OCI-LY3 (cell line): ENCODE measurements at regions not wholly inside any gene's neighbourhood (a gene's known extent, or its start where the extent isn't known, plus 50 kb on each side); places are given as distances from the start of the nearest gene placed in this dataset.

Source experiments
- H2AFZ ChIP-seq: fragments of 200-600, 300-600 bp; shearing (Covaris generic); 2 replicates; pipeline ENCODE4 v1.6.0; 2014; ENCODE audit warnings: antibody characterized with exemption, low read depth, low read length
- H3K27ac ChIP-seq: fragments of 200-600, 300-600 bp; sonication (generic); 2 replicates; pipeline ENCODE4 v1.5.1; 2014; ENCODE audit warnings: mild to moderate bottlenecking, low read length, moderate library complexity, mixed read lengths
- H3K27me3 ChIP-seq: fragments of 200-600, 300-600 bp; sonication (generic); 2 replicates; pipeline ENCODE4 v1.6.1; 2014; ENCODE audit warnings: low read depth, low read length, mixed read lengths
- H3K36me3 ChIP-seq: fragments of 200-600, 300-600 bp; sonication (generic); replicated peaks from 2 replicates; pipeline ENCODE3; 2014; ENCODE audit warnings: low read depth, low read length, mixed read lengths
- H3K4me1 ChIP-seq: fragments of 300-600, 200-600 bp; sonication (generic); 2 replicates; pipeline ENCODE4 v1.6.1; 2014; ENCODE audit warnings: low read length, mixed read lengths
- H3K4me2 ChIP-seq: fragments of 200-600, 300-600 bp; sonication (generic); 2 replicates; pipeline ENCODE4 v1.6.1; 2014; ENCODE audit warnings: low read length, mixed read lengths
- H3K4me3 ChIP-seq: fragments of 300-600, 200-600 bp; sonication (generic); 2 replicates; pipeline ENCODE4 v1.5.1; 2014; ENCODE audit warnings: antibody characterized with exemption, mild to moderate bottlenecking, low read length, moderate library complexity
- H3K79me2 ChIP-seq: fragments of 300-600, 200-600 bp; shearing (Covaris generic); 2 replicates; pipeline ENCODE4 v1.6.1; 2014; ENCODE audit warnings: mild to moderate bottlenecking, low read length, mixed read lengths
- H3K9ac ChIP-seq: fragments of 300-600, 200-600 bp; shearing (Covaris generic); 2 replicates; pipeline ENCODE4 v1.6.0; 2014; ENCODE audit warnings: mild to moderate bottlenecking, low read length, moderate library complexity
- H3K9me3 ChIP-seq: fragments of 200-600, 300-600 bp; shearing (Covaris generic); 2 replicates; pipeline ENCODE4 v1.6.1; 2014; ENCODE audit warnings: low read length, mixed read lengths; ENCODE audit not compliant: insufficient read depth
- H4K20me1 ChIP-seq: fragments of 200-600, 300-600 bp; sonication (generic); 2 replicates; pipeline ENCODE4 v1.6.1; 2016; ENCODE audit warnings: low read length, mixed read lengths; ENCODE audit not compliant: insufficient read depth
- CTCF ChIP-seq: fragments of 200-600, 300-600 bp; sonication (generic); IDR thresholded peaks from 2 replicates; pipeline ENCODE4 v1.5.1; 2014; ENCODE audit warnings: antibody characterized with exemption, low read length, low read depth
- EZH2phosphoT487 ChIP-seq: fragments of 200-600 bp; shearing (Covaris generic); IDR thresholded peaks from 2 replicates; pipeline ENCODE4 v1.6.1; 2018; ENCODE audit warnings: antibody characterized with exemption, mixed run types, low read depth

- Histone ChIP-seq H3K36me3 (no peaks in the 10 kb centered on the region), H3K27ac (no peak overlapping the region), H3K27me3 (no peaks in the 10 kb centered on the region), H3K79me2 (no peaks in the 10 kb centered on the region), H4K20me1 (no peaks in the 10 kb centered on the region), H2AFZ (no peak overlapping the region), H3K9ac (no peak overlapping the region), H3K4me2 (no peak overlapping the region), H3K4me1 (no peaks in the 10 kb centered on the region), H3K9me3 (no peaks in the 10 kb centered on the region), H3K4me3 (no peak overlapping the region)
- no peak for TF ChIP-seq CTCF
- no peak for TF ChIP-seq EZH2phosphoT487
These were observed 577.9 kb upstream of the GCFC2 start for GRCh38 chr2:76288598-76288997.

GRCh38 chr2:76288146-76288545 is 577.4 kb upstream of the GCFC2 start:
- Histone ChIP-seq H3K9me3 (no peaks in the 10 kb centered on the region), H3K4me1 (no peaks in the 10 kb centered on the region), H3K79me2 (no peaks in the 10 kb centered on the region), H3K9ac (no peak overlapping the region), H3K36me3 (no peaks in the 10 kb centered on the region), H3K27me3 (no peaks in the 10 kb centered on the region), H2AFZ (no peak overlapping the region), H3K27ac (no peak overlapping the region), H3K4me3 (no peak overlapping the region), H3K4me2 (no peak overlapping the region), H4K20me1 (no peaks in the 10 kb centered on the region)
- no peak for TF ChIP-seq EZH2phosphoT487
- TF ChIP-seq CTCF = no peak

- Histone ChIP-seq H3K9ac (no peak overlapping the region), H3K27me3 (no peaks in the 10 kb centered on the region), H3K4me3 (no peak overlapping the region), H3K27ac (no peak overlapping the region), H4K20me1 (no peaks in the 10 kb centered on the region), H3K36me3 (no peaks in the 10 kb centered on the region), H3K4me1 (peaks cover 5% of the 10 kb centered on the region), H3K79me2 (no peaks in the 10 kb centered on the region), H2AFZ (no peak overlapping the region), H3K4me2 (no peak overlapping the region), H3K9me3 (no peaks in the 10 kb centered on the region)
- TF ChIP-seq CTCF (no peak), EZH2phosphoT487 (no peak)
These were observed 572.6 kb upstream of the GCFC2 start for GRCh38 chr2:76283350-76283749.

- no peaks in the 10 kb centered on the region for H3K27me3 ChIP-seq
- H3K4me1 ChIP-seq = peaks cover 5% of the 10 kb centered on the region
- H3K36me3 ChIP-seq = no peaks in the 10 kb centered on the region
- H3K9me3 ChIP-seq = no peaks in the 10 kb centered on the region
- H2AFZ ChIP-seq = no peak overlapping the region
- TF ChIP-seq EZH2phosphoT487 = no peak
- TF ChIP-seq CTCF = no peak; the same call in 1 of the 2 replicates
- H4K20me1 ChIP-seq = no peaks in the 10 kb centered on the region
- no peak overlapping the region for H3K4me3 ChIP-seq
- H3K79me2 ChIP-seq = no peaks in the 10 kb centered on the region
- no peak overlapping the region for H3K27ac ChIP-seq
- no peak overlapping the region for H3K9ac ChIP-seq
- no peak overlapping the region for H3K4me2 ChIP-seq
These were observed 570.6 kb upstream of the GCFC2 start for GRCh38 chr2:76281156-76281841.
